ENCODE measurements at regions not wholly inside any gene's neighbourhood (a gene's known extent, or its start where the extent isn't known, plus 50 kb on each side); places are given as distances from the start of the nearest gene placed in this dataset.
"Not testable (repeated sequence)": the region's sequence is repeated elsewhere in the genome, so short reads cannot be mapped to it uniquely, and the experiment has no call there.

DNA sequence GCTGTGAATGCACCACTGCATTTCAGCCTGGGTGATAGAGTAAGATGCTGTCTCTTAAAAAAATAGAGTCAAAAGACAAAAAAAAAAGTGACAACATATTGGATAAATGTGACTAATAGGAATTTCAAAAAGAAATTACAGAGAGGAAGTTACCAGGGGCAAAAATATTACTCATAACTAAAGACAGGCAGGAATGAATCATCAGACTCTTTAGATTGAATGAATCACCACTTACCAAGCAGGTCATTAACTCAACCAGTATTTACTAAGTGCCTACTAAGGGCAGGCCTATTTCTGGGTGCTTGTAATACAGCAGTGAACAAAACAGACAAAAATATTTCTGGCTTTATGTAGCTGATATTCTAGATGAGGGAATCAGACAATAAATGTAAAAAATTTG, 301.3 kb downstream of the UBE2NL start:
- not testable (repeated sequence) for FAIRE-seq; DNase-seq (ENCODE audit: insufficient read length, low spot score)

GRCh38 chrX:144188489-144188888, 304.6 kb downstream of the UBE2NL start:
- not testable (repeated sequence) for FAIRE-seq; DNase-seq (ENCODE audit: insufficient read length, low spot score)

DNA sequence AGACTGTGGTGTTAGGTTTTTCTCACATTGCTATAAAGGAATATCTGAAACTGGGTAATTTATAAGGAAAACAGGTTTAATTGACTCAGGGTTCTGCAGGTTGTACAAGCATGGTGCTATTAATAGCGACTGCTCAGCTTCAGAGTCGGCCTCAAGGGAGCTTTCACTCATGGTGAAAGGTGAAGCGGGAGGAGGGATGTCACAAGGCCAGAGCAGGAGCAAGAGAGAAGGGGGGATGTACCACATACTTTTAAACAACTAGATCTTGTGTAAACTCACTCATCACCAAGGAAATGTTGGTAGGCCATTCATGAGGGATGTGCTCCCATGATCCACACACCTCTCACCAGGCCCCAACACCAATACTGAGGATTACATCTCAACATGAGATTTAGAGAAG, 313.2 kb downstream of the UBE2NL start:
- DNase-seq (ENCODE audit: insufficient read length, low spot score); FAIRE-seq: not testable (repeated sequence)

- FAIRE-seq; DNase-seq (ENCODE audit: insufficient read length, low spot score): not testable (repeated sequence)
Observed at GRCh38 chrX:144202726-144203125, 318.9 kb downstream of the UBE2NL start.

DNA sequence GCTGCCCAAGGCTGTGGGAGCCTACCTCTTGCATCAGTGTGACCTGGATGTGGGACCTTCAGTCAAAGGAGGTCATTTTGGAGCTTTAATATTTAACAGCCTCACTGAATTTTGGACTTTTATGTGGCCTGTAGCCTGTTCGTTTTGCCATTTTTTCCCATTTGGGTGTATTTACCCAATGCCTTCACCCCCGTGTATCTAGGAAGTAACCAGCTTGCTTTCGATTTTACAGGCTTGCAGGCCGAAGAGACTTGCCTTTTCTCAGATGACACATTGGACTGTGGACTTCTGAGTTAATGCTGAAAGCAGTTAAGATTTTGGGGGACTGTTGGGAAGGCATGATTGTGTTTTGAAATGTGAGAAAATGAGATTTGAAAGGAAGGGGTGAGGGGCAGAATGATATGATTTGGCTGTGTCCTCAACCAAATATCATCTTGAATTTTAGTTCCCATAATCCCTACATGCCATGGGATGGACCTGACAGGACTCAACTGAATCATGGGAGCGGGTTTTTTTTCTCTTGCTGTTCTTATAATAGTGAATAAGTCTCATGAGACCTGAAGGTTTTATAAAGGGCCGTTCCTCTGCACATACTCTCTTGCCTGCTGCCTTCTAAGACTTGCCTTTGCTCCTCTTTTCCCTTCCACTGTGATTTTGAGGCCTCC, 324.6 kb downstream of the UBE2NL start:
- FAIRE-seq: not testable (repeated sequence)

GRCh38 chrX:144214651-144215050, 330.8 kb downstream of the UBE2NL start:
- DNase-seq (ENCODE audit: insufficient read length, low spot score) (no peak), FAIRE-seq (no peak)
- TF ChIP-seq, protein P1, sequence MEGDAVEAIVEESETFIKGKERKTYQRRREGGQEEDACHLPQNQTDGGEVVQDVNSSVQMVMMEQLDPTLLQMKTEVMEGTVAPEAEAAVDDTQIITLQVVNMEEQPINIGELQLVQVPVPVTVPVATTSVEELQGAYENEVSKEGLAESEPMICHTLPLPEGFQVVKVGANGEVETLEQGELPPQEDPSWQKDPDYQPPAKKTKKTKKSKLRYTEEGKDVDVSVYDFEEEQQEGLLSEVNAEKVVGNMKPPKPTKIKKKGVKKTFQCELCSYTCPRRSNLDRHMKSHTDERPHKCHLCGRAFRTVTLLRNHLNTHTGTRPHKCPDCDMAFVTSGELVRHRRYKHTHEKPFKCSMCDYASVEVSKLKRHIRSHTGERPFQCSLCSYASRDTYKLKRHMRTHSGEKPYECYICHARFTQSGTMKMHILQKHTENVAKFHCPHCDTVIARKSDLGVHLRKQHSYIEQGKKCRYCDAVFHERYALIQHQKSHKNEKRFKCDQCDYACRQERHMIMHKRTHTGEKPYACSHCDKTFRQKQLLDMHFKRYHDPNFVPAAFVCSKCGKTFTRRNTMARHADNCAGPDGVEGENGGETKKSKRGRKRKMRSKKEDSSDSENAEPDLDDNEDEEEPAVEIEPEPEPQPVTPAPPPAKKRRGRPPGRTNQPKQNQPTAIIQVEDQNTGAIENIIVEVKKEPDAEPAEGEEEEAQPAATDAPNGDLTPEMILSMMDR (IDR thresholded peaks at IDR 0.05; ENCODE audit: insufficient read depth, missing control alignments): no peak

More for the DNA sequence above, 324.6 kb downstream of the UBE2NL start:
- not testable (repeated sequence) for DNase-seq (ENCODE audit: insufficient read length, low spot score)

DNA sequence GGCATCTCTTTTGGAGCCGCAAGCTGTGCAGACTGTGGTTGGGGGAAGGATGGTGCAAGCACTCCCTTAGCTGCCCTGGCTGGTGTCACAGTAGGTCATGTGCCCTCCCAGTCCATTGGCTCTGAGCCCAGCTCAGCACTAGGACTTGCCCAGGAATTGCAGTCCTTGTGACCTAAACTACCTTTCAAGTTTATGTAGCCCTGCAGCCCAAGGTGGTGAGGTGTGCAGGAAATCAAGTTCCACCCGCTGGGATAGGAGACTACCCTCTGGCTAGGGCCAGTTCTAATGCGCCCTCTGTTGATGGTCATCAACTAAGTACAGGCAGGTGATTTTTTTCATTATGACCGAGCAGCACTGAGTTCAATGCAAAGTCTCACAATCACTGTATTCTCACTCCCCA, 335.2 kb downstream of the UBE2NL start:
- no peak for DNase-seq (ENCODE audit: insufficient read length, low spot score)

DNA sequence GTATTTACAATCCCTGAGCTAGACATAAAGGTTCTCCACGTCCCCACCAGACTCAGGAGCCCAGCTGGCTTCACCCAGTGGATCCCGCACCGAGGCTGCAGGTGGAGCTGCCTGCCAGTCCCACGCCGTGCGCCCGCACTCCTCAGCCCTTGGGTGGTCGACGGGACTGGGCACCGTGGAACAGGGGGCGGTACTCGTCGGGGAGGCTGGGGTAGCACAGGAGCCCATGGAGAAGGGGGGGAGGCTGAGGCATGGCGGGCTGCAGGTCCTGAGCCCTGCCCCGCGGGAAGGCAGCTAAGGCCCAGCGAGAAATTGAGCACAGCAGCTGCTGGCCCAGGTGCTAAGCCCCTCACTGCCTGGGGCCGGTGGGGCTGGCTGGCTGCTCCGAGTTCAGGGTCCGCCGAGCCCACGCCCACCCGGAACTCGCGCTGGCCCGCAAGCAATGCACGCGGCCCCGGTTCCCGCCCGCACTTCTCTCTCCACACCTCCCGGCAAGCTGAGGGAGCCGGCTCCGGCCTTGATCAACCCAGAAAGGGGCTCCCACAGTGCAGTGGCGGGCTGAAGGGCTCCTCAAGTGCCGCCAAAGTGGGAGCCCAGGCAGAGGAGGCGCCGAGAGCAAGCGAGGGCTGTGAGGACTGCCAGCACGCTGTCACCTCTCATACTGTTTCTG, 347.4 kb downstream of the UBE2NL start:
- not testable (repeated sequence) for FAIRE-seq

More for the DNA sequence above, 335.2 kb downstream of the UBE2NL start:
- no peak for FAIRE-seq
- TF ChIP-seq, protein P1 (IDR thresholded peaks at IDR 0.05; ENCODE audit: insufficient read depth, missing control alignments): no peak

DNA sequence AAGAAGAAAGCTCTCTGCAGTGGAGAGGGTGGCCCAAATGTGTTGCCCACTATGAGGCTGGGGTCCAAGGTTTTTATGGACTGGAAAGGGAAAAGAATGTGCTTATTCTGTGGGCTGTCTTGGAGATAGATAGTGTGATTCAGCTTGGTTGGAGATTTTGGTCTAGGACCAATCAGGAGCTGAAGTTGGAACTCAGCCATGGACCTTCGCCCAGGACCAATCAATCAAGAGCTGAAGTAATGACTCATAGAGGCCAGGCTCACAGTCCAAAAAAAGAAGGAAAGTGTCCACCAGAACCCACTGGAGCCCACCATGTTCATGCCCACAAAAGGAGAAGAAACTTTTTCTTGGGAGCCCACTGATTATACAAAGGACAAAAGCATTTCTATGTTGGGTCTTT, 369.5 kb downstream of the UBE2NL start:
- TF ChIP-seq, protein P1 (IDR thresholded peaks at IDR 0.05; ENCODE audit: insufficient read depth, missing control alignments): no peak
- DNase-seq (ENCODE audit: insufficient read length, low spot score) (no peak), FAIRE-seq (no peak)

More for the DNA sequence above, 347.4 kb downstream of the UBE2NL start:
- not testable (repeated sequence) for DNase-seq (ENCODE audit: insufficient read length, low spot score)

DNA sequence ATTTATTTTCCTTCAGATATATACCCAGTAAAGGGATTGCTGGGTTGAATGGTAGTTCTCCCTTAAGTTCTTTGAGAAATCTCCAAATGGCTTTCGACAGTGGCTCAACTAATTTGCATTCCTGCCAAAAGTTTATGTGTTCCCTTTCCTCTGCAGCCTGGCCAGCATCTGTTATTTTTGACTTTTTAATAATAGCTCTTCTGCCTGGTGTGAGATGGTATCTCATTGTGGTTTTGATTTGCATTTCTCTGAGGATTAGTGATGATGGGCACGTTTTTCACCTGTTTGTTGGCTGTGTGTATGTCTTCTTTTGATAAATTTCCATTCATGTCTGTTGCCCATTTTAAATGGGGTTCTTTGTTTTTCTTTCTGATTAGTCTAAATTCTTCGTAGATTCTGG, 375.2 kb downstream of the UBE2NL start:
- no peak for FAIRE-seq
- TF ChIP-seq, protein P1 (IDR thresholded peaks at IDR 0.05; ENCODE audit: insufficient read depth, missing control alignments): no peak
- DNase-seq (ENCODE audit: insufficient read length, low spot score): no peak

Measured in D721Med (cell line).